ENCODE measurements at regions not wholly inside any gene's neighbourhood (a gene's known extent, or its start where the extent isn't known, plus 50 kb on each side); places are given as distances from the start of the nearest gene placed in this dataset.
A peak's percentile ranks its signal among the peaks of the same experiment; 100 is the strongest.

GRCh38 chr1:232515706-232516105, 114.2 kb downstream of the SIPA1L2 start:
- H3K4me3 ChIP-seq (replicated peaks in 1 of 2; ENCODE audit: low read depth in 2 of 2, low read length in 2 of 2): no peak overlapping the region
- no peak for TF ChIP-seq CTCF (IDR thresholded peaks at IDR 0.05; ENCODE audit: low read depth, low read length)
- no peak for DNase-seq (ENCODE audit: low read depth in 2 of 2)

GRCh38 chr1:232512712-232513111, 117.2 kb downstream of the SIPA1L2 start:
- no peak overlapping the region for H3K4me3 ChIP-seq (replicated peaks in 1 of 2; ENCODE audit: low read depth in 2 of 2, low read length in 2 of 2)
- DNase-seq (ENCODE audit: low read depth in 2 of 2): no peak
- no peak for TF ChIP-seq CTCF (IDR thresholded peaks at IDR 0.05; ENCODE audit: low read depth, low read length)

GRCh38 chr1:232511172-232511571, 118.8 kb downstream of the SIPA1L2 start:
- peak in 1 of 2 donors; percentile 65 for DNase-seq (ENCODE audit: low read depth in 2 of 2)
- no peak overlapping the region for H3K4me3 ChIP-seq (replicated peaks in 1 of 2; ENCODE audit: low read depth in 2 of 2, low read length in 2 of 2)
- TF ChIP-seq CTCF (IDR thresholded peaks at IDR 0.05; ENCODE audit: low read depth, low read length): no peak

- no peak overlapping the region for H3K4me3 ChIP-seq (replicated peaks in 1 of 2; ENCODE audit: low read depth in 2 of 2, low read length in 2 of 2)
- DNase-seq (ENCODE audit: low read depth in 2 of 2): peak in 1 of 2 donors; percentile 43
- no peak for TF ChIP-seq CTCF (IDR thresholded peaks at IDR 0.05; ENCODE audit: low read depth, low read length)
Observed at GRCh38 chr1:232510367-232511110, 119.4 kb downstream of the SIPA1L2 start.

- no peak overlapping the region for H3K4me3 ChIP-seq (replicated peaks in 1 of 2; ENCODE audit: low read depth in 2 of 2, low read length in 2 of 2)
- no peak for TF ChIP-seq CTCF (IDR thresholded peaks at IDR 0.05; ENCODE audit: low read depth, low read length)
- peak; percentile 12 to 51 for DNase-seq (ENCODE audit: low read depth in 2 of 2)
Observed at GRCh38 chr1:232509570-232509969, 120.4 kb downstream of the SIPA1L2 start.

GRCh38 chr1:232508130-232508701, 121.7 kb downstream of the SIPA1L2 start:
- DNase-seq (ENCODE audit: low read depth in 2 of 2): peak in 1 of 2 donors; percentile 5
- no peak overlapping the region for H3K4me3 ChIP-seq (replicated peaks in 1 of 2; ENCODE audit: low read depth in 2 of 2, low read length in 2 of 2)
- no peak for TF ChIP-seq CTCF (IDR thresholded peaks at IDR 0.05; ENCODE audit: low read depth, low read length)

All from cardiac fibroblast (primary cell).